ENCODE measurements at regions not wholly inside any gene's neighbourhood (a gene's known extent, or its start where the extent isn't known, plus 50 kb on each side); places are given as distances from the start of the nearest gene placed in this dataset.

- TF ChIP-seq ZNF274 (IDR thresholded peaks at IDR 0.05; ENCODE audit: low read depth, low read length) = no peak
- TF ChIP-seq YY1 (IDR thresholded peaks at IDR 0.05; ENCODE audit: insufficient read depth, insufficient read length) = no peak
- TF ChIP-seq SUZ12 (IDR thresholded peaks at IDR 0.05; ENCODE audit: extremely low read depth, insufficient read depth, insufficient read length) = no peak
Measured at GRCh38 chr3:3641877-3642455, 157.3 kb upstream of the LRRN1 start.
